ENCODE measurements at regions not wholly inside any gene's neighbourhood (a gene's known extent, or its start where the extent isn't known, plus 50 kb on each side); places are given as distances from the start of the nearest gene placed in this dataset.

- H3K36me3 ChIP-seq (ENCODE audit: insufficient read depth, low read length, poor library complexity, severe bottlenecking), result no peaks in the 10 kb centered on the region
- H3K27ac ChIP-seq (ENCODE audit: low read depth, low read length, poor library complexity, severe bottlenecking), result no peak overlapping the region
- ChIA-PET CTCF (no interaction called here), POLR2A (ENCODE audit: low non-redundant PET) (no interaction called here)
- DNase-seq (ENCODE audit: low spot score), result no peak
- no peak overlapping the region for H3K4me3 ChIP-seq (ENCODE audit: low read depth, low read length, poor library complexity, severe bottlenecking)
- H3K9me3 ChIP-seq (ENCODE audit: low read depth, low read length, poor library complexity, severe bottlenecking), result no peaks in the 10 kb centered on the region
- H3K4me1 ChIP-seq (ENCODE audit: insufficient read depth, low read length, poor library complexity, severe bottlenecking), result peaks cover 11% of the 10 kb centered on the region
- intact Hi-C loops (cut with micrococcal nuclease; ENCODE audit: unreplicated experiment), result no loop called here
- no TSS peak for BruUV-seq (replicated peaks)
- no peak for TF ChIP-seq EZH2 (IDR thresholded peaks at IDR 0.05; ENCODE audit: borderline replicate concordance, low read depth, low read length, poor library complexity, severe bottlenecking)
- TF ChIP-seq CTCF (conservative IDR thresholded peaks at IDR 0.05; ENCODE audit: low read depth, low read length), result no peak
- H3K27me3 ChIP-seq (replicated peaks; ENCODE audit: insufficient read depth, low read depth, low read length, poor library complexity), result no peaks in the 10 kb centered on the region
Observed at GRCh38 chr2:128628996-128629395, 310.3 kb upstream of the HS6ST1 start.

GRCh38 chr2:128630974-128631697 is 312.5 kb upstream of the HS6ST1 start:
- Histone ChIP-seq H3K27me3 (replicated peaks; ENCODE audit: insufficient read depth, low read depth, low read length, poor library complexity) (no peaks in the 10 kb centered on the region), H3K4me1 (ENCODE audit: insufficient read depth, low read length, poor library complexity, severe bottlenecking) (peaks cover 15% of the 10 kb centered on the region), H3K9me3 (ENCODE audit: low read depth, low read length, poor library complexity, severe bottlenecking) (no peaks in the 10 kb centered on the region), H3K36me3 (ENCODE audit: insufficient read depth, low read length, poor library complexity, severe bottlenecking) (no peaks in the 10 kb centered on the region), H3K4me3 (ENCODE audit: low read depth, low read length, poor library complexity, severe bottlenecking) (no peak overlapping the region), H3K27ac (ENCODE audit: low read depth, low read length, poor library complexity, severe bottlenecking) (no peak overlapping the region)
- intact Hi-C loops (cut with micrococcal nuclease; ENCODE audit: unreplicated experiment), result no loop called here
- ChIA-PET POLR2A (ENCODE audit: low non-redundant PET) (no interaction called here), CTCF (no interaction called here)
- TF ChIP-seq EZH2 (IDR thresholded peaks at IDR 0.05; ENCODE audit: borderline replicate concordance, low read depth, low read length, poor library complexity, severe bottlenecking) (no peak), CTCF (conservative IDR thresholded peaks at IDR 0.05; ENCODE audit: low read depth, low read length) (no peak)
- BruUV-seq (replicated peaks), result no TSS peak
- no peak for DNase-seq (ENCODE audit: low spot score)

GRCh38 chr2:128631698-128632500 is 313.2 kb upstream of the HS6ST1 start:
- intact Hi-C loops (cut with micrococcal nuclease; ENCODE audit: unreplicated experiment), result no loop called here
- POLR2A ChIA-PET (ENCODE audit: low non-redundant PET), result no interaction called here
- Histone ChIP-seq H3K27ac (ENCODE audit: low read depth, low read length, poor library complexity, severe bottlenecking) (peak overlapping the region; percentile 40), H3K4me3 (ENCODE audit: low read depth, low read length, poor library complexity, severe bottlenecking) (no peak overlapping the region), H3K36me3 (ENCODE audit: insufficient read depth, low read length, poor library complexity, severe bottlenecking) (no peaks in the 10 kb centered on the region), H3K9me3 (ENCODE audit: low read depth, low read length, poor library complexity, severe bottlenecking) (no peaks in the 10 kb centered on the region), H3K4me1 (ENCODE audit: insufficient read depth, low read length, poor library complexity, severe bottlenecking) (peaks cover 22% of the 10 kb centered on the region), H3K27me3 (replicated peaks; ENCODE audit: insufficient read depth, low read depth, low read length, poor library complexity) (no peaks in the 10 kb centered on the region)
- DNase-seq (ENCODE audit: low spot score), result no peak
- TF ChIP-seq EZH2 (IDR thresholded peaks at IDR 0.05; ENCODE audit: borderline replicate concordance, low read depth, low read length, poor library complexity, severe bottlenecking), result no peak
- no peak for TF ChIP-seq CTCF (conservative IDR thresholded peaks at IDR 0.05; ENCODE audit: low read depth, low read length)
- BruUV-seq (replicated peaks), result no TSS peak
- CTCF ChIA-PET, result no interaction called here

All from A673 (cell line).